H9 (cell line): ENCODE measurements at regions not wholly inside any gene's neighbourhood (a gene's known extent, or its start where the extent isn't known, plus 50 kb on each side); places are given as distances from the start of the nearest gene placed in this dataset.

Experiments used
- DNase-seq: peaks from one replicate; pipeline ENCODE4 v3.0.0-alpha.2; 2017
- H2AFZ ChIP-seq: one replicate; pipeline ENCODE4 v1.6.1; 2013; ENCODE audit warnings: mild to moderate bottlenecking, low read length, control low read depth, moderate library complexity
- H2AK5ac ChIP-seq: 2 replicates; pipeline ENCODE4 v1.6.1; 2013; ENCODE audit warnings: low read length, control low read depth, mixed read lengths; ENCODE audit not compliant: insufficient read length
- H2BK120ac ChIP-seq: one replicate; pipeline ENCODE4 v1.6.1; 2013; ENCODE audit warnings: low read depth, mild to moderate bottlenecking, low read length, control low read depth, inconsistent platforms; ENCODE audit not compliant: poor library complexity, severe bottlenecking
- H2BK12ac ChIP-seq: 2 replicates; pipeline ENCODE4 v1.6.1; 2013; ENCODE audit warnings: low read length, control low read depth, mixed read lengths, low read depth; ENCODE audit not compliant: insufficient read length
- H2BK15ac ChIP-seq: 2 replicates; pipeline ENCODE4 v1.6.1; 2013; ENCODE audit warnings: low read depth, low read length, control low read depth
- H2BK20ac ChIP-seq: one replicate; pipeline ENCODE4 v1.6.1; 2013; ENCODE audit warnings: low read depth, mild to moderate bottlenecking, low read length, control low read depth, inconsistent platforms; ENCODE audit not compliant: poor library complexity, severe bottlenecking
- H2BK5ac ChIP-seq: 2 replicates; pipeline ENCODE4 v1.6.1; 2013; ENCODE audit warnings: low read length, control low read depth, mixed read lengths; ENCODE audit not compliant: insufficient read length
- H3K14ac ChIP-seq: 2 replicates; pipeline ENCODE4 v1.6.1; 2013; ENCODE audit warnings: low read length, control low read depth; ENCODE audit not compliant: insufficient read depth
- H3K18ac ChIP-seq: 2 replicates; pipeline ENCODE4 v1.6.1; 2013; ENCODE audit warnings: low read depth, mild to moderate bottlenecking, mixed read lengths, low read length, control low read depth; ENCODE audit not compliant: insufficient read length
- H3K23ac ChIP-seq: 2 replicates; pipeline ENCODE4 v1.6.1; 2013; ENCODE audit warnings: low read length, control low read depth, mixed read lengths, low read depth; ENCODE audit not compliant: insufficient read length
- H3K23me2 ChIP-seq: 2 replicates; pipeline ENCODE4 v1.6.1; 2013; ENCODE audit warnings: low read depth, mild to moderate bottlenecking, mixed read lengths, low read length, control low read depth; ENCODE audit not compliant: insufficient read length, poor library complexity, severe bottlenecking
- H3K27ac ChIP-seq: 2 replicates; pipeline ENCODE4 v1.5.1; 2013; ENCODE audit warnings: low read length, control low read depth, mixed read lengths, low read depth; ENCODE audit not compliant: insufficient read length
- H3K27me3 ChIP-seq: 2 replicates; pipeline ENCODE4 v1.6.1; 2013; ENCODE audit warnings: low read length, control low read depth, inconsistent platforms; ENCODE audit not compliant: insufficient read depth
- H3K4ac ChIP-seq: 2 replicates; pipeline ENCODE4 v1.6.1; 2013; ENCODE audit warnings: low read depth, mild to moderate bottlenecking, control low read depth, inconsistent platforms, low read length, moderate library complexity
- H3K4me1 ChIP-seq: 2 replicates; pipeline ENCODE4 v1.6.1; 2013; ENCODE audit warnings: low read length, control low read depth, inconsistent platforms; ENCODE audit not compliant: insufficient read depth
- H3K4me2 ChIP-seq: 2 replicates; pipeline ENCODE4 v1.6.1; 2013; ENCODE audit warnings: low read length, control low read depth, mixed read lengths; ENCODE audit not compliant: insufficient read length, insufficient read depth
- H3K56ac ChIP-seq: 2 replicates; pipeline ENCODE4 v1.6.1; 2013; ENCODE audit warnings: low read depth, mild to moderate bottlenecking, mixed read lengths, low read length, control low read depth; ENCODE audit not compliant: insufficient read length
- H3K79me1 ChIP-seq: 2 replicates; pipeline ENCODE4 v1.6.1; 2013; ENCODE audit warnings: low read depth, mild to moderate bottlenecking, moderate library complexity, low read length, control low read depth, inconsistent platforms; ENCODE audit not compliant: insufficient read depth, poor library complexity, severe bottlenecking
- H3K79me2 ChIP-seq: 2 replicates; pipeline ENCODE4 v1.6.1; 2013; ENCODE audit warnings: low read length, control low read depth, inconsistent platforms; ENCODE audit not compliant: insufficient read depth
- H3K9ac ChIP-seq: 2 replicates; pipeline ENCODE4 v1.6.1; 2013; ENCODE audit warnings: low read length, control low read depth, mixed read lengths; ENCODE audit not compliant: insufficient read length; ENCODE audit errors: extremely low read depth
- H3K9me3 ChIP-seq: one replicate; pipeline ENCODE4 v1.6.1; 2013; ENCODE audit warnings: low read depth, low read length, inconsistent platforms; ENCODE audit not compliant: control insufficient read depth
- H3T11ph ChIP-seq: one replicate; pipeline ENCODE4 v1.6.1; 2013; ENCODE audit warnings: mild to moderate bottlenecking, low read length, control low read depth, inconsistent platforms
- H4K20me1 ChIP-seq: one replicate; pipeline ENCODE4 v1.6.1; 2013; ENCODE audit not compliant: control insufficient read depth, insufficient read length, insufficient read depth
- H4K5ac ChIP-seq: 2 replicates; pipeline ENCODE4 v1.6.1; 2013; ENCODE audit warnings: low read depth, mild to moderate bottlenecking, mixed read lengths, low read length, control low read depth; ENCODE audit not compliant: insufficient read length
- H4K8ac ChIP-seq: replicated peaks from 2 replicates; pipeline ENCODE4 v1.6.1; 2013; ENCODE audit warnings: low read length, control low read depth, mixed read lengths, low read depth; ENCODE audit not compliant: insufficient read length
- H4K91ac ChIP-seq: 2 replicates; pipeline ENCODE4 v1.6.1; 2013; ENCODE audit warnings: low read depth, mild to moderate bottlenecking, moderate library complexity, mixed read lengths, low read length, control low read depth; ENCODE audit not compliant: insufficient read length
- H3K27ac Mint-ChIP-seq, 3 experiments: 2 replicates in 2 of 3; 3 replicates in 1 of 3; pipeline ENCODE4 v1.8.0; 2020 to 2021; ENCODE audit warnings: mixed read lengths in 3 of 3, mild to moderate bottlenecking in 1 of 3, moderate library complexity in 1 of 3
- H3K27me3 Mint-ChIP-seq: 2 replicates; pipeline ENCODE4 v1.8.0; 2021; ENCODE audit warnings: low read depth, mild to moderate bottlenecking, moderate library complexity, mixed read lengths
- H3K36me3 Mint-ChIP-seq, 3 experiments: 2 replicates in 2 of 3; 3 replicates in 1 of 3; pipeline ENCODE4 v1.8.0; 2020 to 2021; ENCODE audit warnings: low read depth in 3 of 3, mixed read lengths in 3 of 3; ENCODE audit not compliant: insufficient read depth in 1 of 3
- H3K4me1 Mint-ChIP-seq, 2 experiments: 2 replicates each; pipeline ENCODE4 v1.8.0; 2020; ENCODE audit warnings: mixed read lengths in 2 of 2
- H3K4me3 Mint-ChIP-seq, 2 experiments: 2 replicates in 1 of 2; 3 replicates in 1 of 2; pipeline ENCODE4 v1.8.0; 2020 to 2021; ENCODE audit warnings: mild to moderate bottlenecking in 2 of 2, mixed read lengths in 2 of 2, moderate library complexity in 1 of 2
- H3K9me3 Mint-ChIP-seq, 2 experiments: 2 replicates in 1 of 2; 3 replicates in 1 of 2; pipeline ENCODE4 v1.8.0; 2020; ENCODE audit warnings: mild to moderate bottlenecking in 2 of 2, mixed read lengths in 2 of 2, moderate library complexity in 1 of 2
- WGBS: extraction: QIAGEN DNeasy Blood & Tissue Kit; methylation state at CpG from one replicate; pipeline ENCODE4 v1.1.7; 2013; ENCODE audit warnings: missing lambda C conversion rate, low lambda C conversion rate, mixed read lengths; ENCODE audit not compliant: insufficient read length; ENCODE audit errors: extremely low coverage; 5-methylcytosine and 5-hydroxymethylcytosine counted together
- TF ChIP-seq, protein P1 (sequence below): fragments of 200-600 bp; sonication (generic); conservative IDR thresholded peaks from 3 replicates; pipeline ENCODE4 v1.8.0; 2021; ENCODE audit warnings: antibody characterized with exemption, mild to moderate bottlenecking

DNA sequence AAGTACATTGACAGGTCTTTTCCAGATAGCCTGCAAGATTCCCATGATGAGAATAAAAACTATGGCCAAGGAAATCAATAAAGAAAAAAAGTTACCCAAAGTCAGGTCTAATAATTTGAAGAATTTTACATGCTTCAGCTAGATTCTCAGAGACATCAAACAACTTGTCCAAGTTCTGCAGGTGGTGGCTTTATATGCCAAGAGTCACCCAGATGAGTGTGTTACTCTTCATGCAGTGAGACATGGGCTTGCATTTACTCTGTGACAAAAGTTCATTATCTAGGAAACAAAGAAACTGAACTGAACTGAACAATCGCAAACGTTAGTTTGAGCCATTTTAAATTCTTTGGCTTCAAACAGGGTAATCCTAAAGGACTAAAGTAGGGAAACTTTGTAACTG lies 548.5 kb upstream of the SYT4 start:
- Histone ChIP-seq H3K4me1 (no peaks in the 10 kb centered on the region; the same call in 1 of the 2 replicates), H4K8ac (no peak overlapping the region), H3K18ac (no peak overlapping the region), H2BK12ac (no peak overlapping the region), H2BK15ac (no peak overlapping the region), H3K4ac (no peak overlapping the region), H2AFZ (no peak overlapping the region), H3K14ac (no peak overlapping the region), H2BK5ac (no peak overlapping the region), H4K20me1 (no peaks in the 10 kb centered on the region), H3K27ac (no peak overlapping the region), H4K5ac (no peak overlapping the region), H2BK120ac (no peak overlapping the region), H3K79me1 (no peaks in the 10 kb centered on the region), H2BK20ac (no peak overlapping the region), H3T11ph (no peak overlapping the region), H3K23me2 (no peaks in the 10 kb centered on the region), H3K9ac (no peak overlapping the region), H3K27me3 (no peaks in the 10 kb centered on the region), H4K91ac (no peak overlapping the region), H3K9me3 (no peaks in the 10 kb centered on the region), H3K23ac (no peak overlapping the region), H2AK5ac (no peak overlapping the region), H3K79me2 (no peaks in the 10 kb centered on the region), H3K4me2 (no peak overlapping the region), H3K56ac (no peak overlapping the region)
- peaks cover 8 to 9% of the 10 kb centered on the region in 2 experiments for H3K4me1 Mint-ChIP-seq
- H3K36me3 Mint-ChIP-seq, result no peaks in the 10 kb centered on the region
- no peak overlapping the region for H3K4me3 Mint-ChIP-seq
- H3K27ac Mint-ChIP-seq, result no peak overlapping the region
- DNase-seq, result no peak
- TF ChIP-seq, protein P1, sequence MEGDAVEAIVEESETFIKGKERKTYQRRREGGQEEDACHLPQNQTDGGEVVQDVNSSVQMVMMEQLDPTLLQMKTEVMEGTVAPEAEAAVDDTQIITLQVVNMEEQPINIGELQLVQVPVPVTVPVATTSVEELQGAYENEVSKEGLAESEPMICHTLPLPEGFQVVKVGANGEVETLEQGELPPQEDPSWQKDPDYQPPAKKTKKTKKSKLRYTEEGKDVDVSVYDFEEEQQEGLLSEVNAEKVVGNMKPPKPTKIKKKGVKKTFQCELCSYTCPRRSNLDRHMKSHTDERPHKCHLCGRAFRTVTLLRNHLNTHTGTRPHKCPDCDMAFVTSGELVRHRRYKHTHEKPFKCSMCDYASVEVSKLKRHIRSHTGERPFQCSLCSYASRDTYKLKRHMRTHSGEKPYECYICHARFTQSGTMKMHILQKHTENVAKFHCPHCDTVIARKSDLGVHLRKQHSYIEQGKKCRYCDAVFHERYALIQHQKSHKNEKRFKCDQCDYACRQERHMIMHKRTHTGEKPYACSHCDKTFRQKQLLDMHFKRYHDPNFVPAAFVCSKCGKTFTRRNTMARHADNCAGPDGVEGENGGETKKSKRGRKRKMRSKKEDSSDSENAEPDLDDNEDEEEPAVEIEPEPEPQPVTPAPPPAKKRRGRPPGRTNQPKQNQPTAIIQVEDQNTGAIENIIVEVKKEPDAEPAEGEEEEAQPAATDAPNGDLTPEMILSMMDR, result no peak
- H3K9me3 Mint-ChIP-seq, result no peaks in the 10 kb centered on the region
- no CpG with 5 or more reads among the region's 2 CpGs for WGBS
- H3K27me3 Mint-ChIP-seq, result no peaks in the 10 kb centered on the region
